ENCODE measurements at regions not wholly inside any gene's neighbourhood (a gene's known extent, or its start where the extent isn't known, plus 50 kb on each side); places are given as distances from the start of the nearest gene placed in this dataset.

DNA sequence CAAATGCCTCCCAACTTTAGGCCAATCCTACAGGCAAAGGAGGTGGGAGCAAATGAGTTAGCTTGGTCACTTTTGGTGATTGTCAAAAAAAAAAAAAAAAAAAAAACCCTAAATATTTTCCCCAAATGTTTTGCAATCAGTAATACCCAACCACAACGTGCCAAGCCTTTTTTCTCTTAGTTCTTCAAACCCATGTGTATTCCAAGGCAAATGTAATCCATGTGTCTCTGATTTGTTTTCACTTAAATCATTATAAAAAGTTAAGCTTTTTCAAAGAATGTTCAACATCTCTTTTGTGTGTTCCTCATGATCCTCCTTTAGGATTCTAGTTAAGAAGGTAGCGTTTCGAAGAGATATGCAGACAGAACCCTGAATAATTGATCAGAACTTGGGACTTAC, 328.4 kb downstream of the PAPSS1 start:
- TF ChIP-seq, protein P1, sequence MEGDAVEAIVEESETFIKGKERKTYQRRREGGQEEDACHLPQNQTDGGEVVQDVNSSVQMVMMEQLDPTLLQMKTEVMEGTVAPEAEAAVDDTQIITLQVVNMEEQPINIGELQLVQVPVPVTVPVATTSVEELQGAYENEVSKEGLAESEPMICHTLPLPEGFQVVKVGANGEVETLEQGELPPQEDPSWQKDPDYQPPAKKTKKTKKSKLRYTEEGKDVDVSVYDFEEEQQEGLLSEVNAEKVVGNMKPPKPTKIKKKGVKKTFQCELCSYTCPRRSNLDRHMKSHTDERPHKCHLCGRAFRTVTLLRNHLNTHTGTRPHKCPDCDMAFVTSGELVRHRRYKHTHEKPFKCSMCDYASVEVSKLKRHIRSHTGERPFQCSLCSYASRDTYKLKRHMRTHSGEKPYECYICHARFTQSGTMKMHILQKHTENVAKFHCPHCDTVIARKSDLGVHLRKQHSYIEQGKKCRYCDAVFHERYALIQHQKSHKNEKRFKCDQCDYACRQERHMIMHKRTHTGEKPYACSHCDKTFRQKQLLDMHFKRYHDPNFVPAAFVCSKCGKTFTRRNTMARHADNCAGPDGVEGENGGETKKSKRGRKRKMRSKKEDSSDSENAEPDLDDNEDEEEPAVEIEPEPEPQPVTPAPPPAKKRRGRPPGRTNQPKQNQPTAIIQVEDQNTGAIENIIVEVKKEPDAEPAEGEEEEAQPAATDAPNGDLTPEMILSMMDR (conservative IDR thresholded peaks at IDR 0.05; ENCODE audit: low read length) = no peak
- DNase-seq (ENCODE audit: low read depth) = peak; percentile 85
- no peak overlapping the region for H3K4me3 ChIP-seq (ENCODE audit: low read length)

GRCh38 chr4:107391009-107391629, 328.9 kb downstream of the PAPSS1 start:
- TF ChIP-seq, protein P1 (conservative IDR thresholded peaks at IDR 0.05; ENCODE audit: low read length) = no peak
- DNase-seq (ENCODE audit: low read depth) = no peak
- H3K4me3 ChIP-seq (ENCODE audit: low read length) = no peak overlapping the region

GRCh38 chr4:107389965-107390364, 330.1 kb downstream of the PAPSS1 start:
- TF ChIP-seq, protein P1 (conservative IDR thresholded peaks at IDR 0.05; ENCODE audit: low read length) = no peak
- no peak for DNase-seq (ENCODE audit: low read depth)
- no peak overlapping the region for H3K4me3 ChIP-seq (ENCODE audit: low read length)

GRCh38 chr4:107388736-107389274, 331.2 kb downstream of the PAPSS1 start:
- TF ChIP-seq, protein P1 (conservative IDR thresholded peaks at IDR 0.05; ENCODE audit: low read length) = no peak
- no peak overlapping the region for H3K4me3 ChIP-seq (ENCODE audit: low read length)
- DNase-seq (ENCODE audit: low read depth) = no peak

DNA sequence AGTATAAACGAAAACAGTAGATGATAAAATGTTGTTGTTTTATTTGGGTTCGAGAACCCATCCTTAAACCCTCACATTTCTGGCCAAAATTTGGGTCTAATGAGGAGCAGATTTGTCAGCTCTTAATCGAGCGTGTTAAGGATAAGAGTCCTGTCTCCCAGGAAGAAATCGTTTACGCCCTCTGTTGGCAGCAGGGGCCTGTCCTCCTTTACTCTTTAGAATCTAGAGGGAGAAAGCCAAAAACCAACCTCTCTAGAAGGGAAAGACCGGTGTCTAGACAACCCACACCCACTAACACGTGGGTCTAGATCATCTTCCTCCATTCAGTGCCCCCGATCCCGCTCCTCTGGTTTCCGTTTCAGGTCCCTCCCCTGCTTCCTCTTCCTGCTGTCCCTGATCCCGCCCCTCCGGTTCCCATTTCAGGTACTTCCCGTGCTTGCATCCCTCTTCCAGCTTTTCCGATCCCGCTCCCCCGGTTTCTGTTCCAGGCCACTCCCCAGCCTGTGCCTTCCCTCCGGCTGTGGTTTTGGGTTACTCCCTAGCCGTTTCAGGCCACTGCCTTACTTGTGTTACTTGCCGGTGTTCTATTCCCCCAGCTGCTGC, 339.1 kb downstream of the PAPSS1 start:
- no peak overlapping the region for H3K4me3 ChIP-seq (ENCODE audit: low read length)
- DNase-seq (ENCODE audit: low read depth) = peak; percentile 35
- TF ChIP-seq, protein P1 (conservative IDR thresholded peaks at IDR 0.05; ENCODE audit: low read length) = peak; percentile 47

DNA sequence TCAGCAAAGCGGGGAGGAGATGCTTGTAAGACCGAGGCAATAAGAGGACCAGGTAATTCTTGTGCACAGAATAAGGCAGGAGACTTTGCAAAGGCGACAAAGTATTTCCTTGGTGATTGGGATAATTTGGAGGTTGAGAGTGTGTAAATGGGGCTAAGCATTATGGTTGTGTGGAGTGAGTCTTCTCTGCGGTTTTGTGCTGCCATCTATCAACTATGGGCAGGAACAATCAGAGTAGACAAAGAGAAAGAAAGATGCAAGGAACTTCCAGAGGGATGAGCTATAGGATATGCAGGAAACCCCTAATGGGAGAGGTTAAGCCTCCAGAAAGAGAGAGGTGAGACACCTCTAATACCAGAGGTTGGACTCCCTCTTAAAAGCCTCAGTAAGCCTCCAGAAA, 339.8 kb downstream of the PAPSS1 start:
- DNase-seq (ENCODE audit: low read depth) = no peak
- TF ChIP-seq, protein P1 (conservative IDR thresholded peaks at IDR 0.05; ENCODE audit: low read length) = no peak
- no peak overlapping the region for H3K4me3 ChIP-seq (ENCODE audit: low read length)

Measured in AG10803 (cell line).